ENCODE measurements at regions not wholly inside any gene's neighbourhood (a gene's known extent, or its start where the extent isn't known, plus 50 kb on each side); places are given as distances from the start of the nearest gene placed in this dataset.
"Not testable (repeated sequence)": the region's sequence is repeated elsewhere in the genome, so short reads cannot be mapped to it uniquely, and the experiment has no call there.

- no peaks in the 10 kb centered on the region for H3K36me3 Mint-ChIP-seq (ENCODE audit: low read depth)
- no peak overlapping the region for H3K27ac Mint-ChIP-seq
- H3K4me1 Mint-ChIP-seq, result no peaks in the 10 kb centered on the region
- no peak for DNase-seq
- H3K9me3 Mint-ChIP-seq, result no peaks in the 10 kb centered on the region
- intact Hi-C loops (cut with micrococcal nuclease), result no loop called here
- H3K4me3 Mint-ChIP-seq, result no peak overlapping the region
- no peaks in the 10 kb centered on the region for H3K27me3 Mint-ChIP-seq
Observed at GRCh38 chr18:67455890-67456501, 60.5 kb downstream of the DSEL start.

- intact Hi-C loops (cut with micrococcal nuclease), result no loop called here
- Mint-ChIP-seq H3K27me3 (no peaks in the 10 kb centered on the region), H3K9me3 (peaks cover under 1% of the 10 kb centered on the region), H3K36me3 (ENCODE audit: low read depth) (no peaks in the 10 kb centered on the region), H3K4me1 (no peaks in the 10 kb centered on the region), H3K4me3 (no peak overlapping the region), H3K27ac (no peak overlapping the region)
- no peak for DNase-seq
Observed at GRCh38 chr18:67453901-67454300, 62.6 kb downstream of the DSEL start.

- peaks cover 3% of the 10 kb centered on the region for H3K9me3 Mint-ChIP-seq
- no peak overlapping the region for H3K4me3 Mint-ChIP-seq
- no peak for DNase-seq
- H3K36me3 Mint-ChIP-seq (ENCODE audit: low read depth), result no peaks in the 10 kb centered on the region
- no peaks in the 10 kb centered on the region for H3K4me1 Mint-ChIP-seq
- no peaks in the 10 kb centered on the region for H3K27me3 Mint-ChIP-seq
- intact Hi-C loops (cut with micrococcal nuclease), result no loop called here
- no peak overlapping the region for H3K27ac Mint-ChIP-seq
Observed at GRCh38 chr18:67451960-67452359, 64.6 kb downstream of the DSEL start.

- H3K27me3 Mint-ChIP-seq; H3K27ac Mint-ChIP-seq; H3K4me3 Mint-ChIP-seq; H3K9me3 Mint-ChIP-seq; H3K36me3 Mint-ChIP-seq (ENCODE audit: low read depth); DNase-seq; H3K4me1 Mint-ChIP-seq; intact Hi-C loops (cut with micrococcal nuclease): not testable (repeated sequence)
Observed at GRCh38 chr18:67451101-67451500, 65.4 kb downstream of the DSEL start.

GRCh38 chr18:67433971-67434370, 82.5 kb downstream of the DSEL start:
- intact Hi-C loops (cut with micrococcal nuclease), result no loop called here
- Mint-ChIP-seq H3K4me3 (no peak overlapping the region), H3K9me3 (peaks cover 3% of the 10 kb centered on the region), H3K36me3 (ENCODE audit: low read depth) (no peaks in the 10 kb centered on the region), H3K27me3 (no peaks in the 10 kb centered on the region), H3K4me1 (no peaks in the 10 kb centered on the region), H3K27ac (no peak overlapping the region)
- DNase-seq, result no peak

GRCh38 chr18:67432806-67433205, 83.7 kb downstream of the DSEL start:
- DNase-seq, result no peak
- Mint-ChIP-seq H3K4me1 (no peaks in the 10 kb centered on the region), H3K4me3 (no peak overlapping the region), H3K27ac (no peak overlapping the region), H3K36me3 (ENCODE audit: low read depth) (no peaks in the 10 kb centered on the region), H3K9me3 (peaks cover 3% of the 10 kb centered on the region), H3K27me3 (no peaks in the 10 kb centered on the region)
- intact Hi-C loops (cut with micrococcal nuclease), result no loop called here

GRCh38 chr18:67428805-67429204, 87.7 kb downstream of the DSEL start:
- Mint-ChIP-seq H3K4me3 (no peak overlapping the region), H3K9me3 (no peaks in the 10 kb centered on the region), H3K27me3 (no peaks in the 10 kb centered on the region), H3K4me1 (no peaks in the 10 kb centered on the region), H3K36me3 (ENCODE audit: low read depth) (no peaks in the 10 kb centered on the region), H3K27ac (no peak overlapping the region)
- DNase-seq, result no peak
- intact Hi-C loops (cut with micrococcal nuclease), result no loop called here

- no peaks in the 10 kb centered on the region for H3K27me3 Mint-ChIP-seq
- no peaks in the 10 kb centered on the region for H3K36me3 Mint-ChIP-seq (ENCODE audit: low read depth)
- no peaks in the 10 kb centered on the region for H3K4me1 Mint-ChIP-seq
- intact Hi-C loops (cut with micrococcal nuclease), result no loop called here
- no peak overlapping the region for H3K27ac Mint-ChIP-seq
- no peak for DNase-seq
- H3K9me3 Mint-ChIP-seq, result no peaks in the 10 kb centered on the region
- no peak overlapping the region for H3K4me3 Mint-ChIP-seq
Observed at GRCh38 chr18:67428158-67428557, 88.4 kb downstream of the DSEL start.

- intact Hi-C loops (cut with micrococcal nuclease), result no loop called here
- no peaks in the 10 kb centered on the region for H3K9me3 Mint-ChIP-seq
- H3K27ac Mint-ChIP-seq, result no peak overlapping the region
- no peak for DNase-seq
- H3K4me3 Mint-ChIP-seq, result no peak overlapping the region
- no peaks in the 10 kb centered on the region for H3K4me1 Mint-ChIP-seq
- no peaks in the 10 kb centered on the region for H3K36me3 Mint-ChIP-seq (ENCODE audit: low read depth)
- H3K27me3 Mint-ChIP-seq, result no peaks in the 10 kb centered on the region
Observed at GRCh38 chr18:67426486-67426885, 90.0 kb downstream of the DSEL start.

- Mint-ChIP-seq H3K27me3 (no peaks in the 10 kb centered on the region), H3K4me3 (no peak overlapping the region), H3K36me3 (ENCODE audit: low read depth) (no peaks in the 10 kb centered on the region), H3K27ac (no peak overlapping the region), H3K9me3 (no peaks in the 10 kb centered on the region), H3K4me1 (no peaks in the 10 kb centered on the region)
- intact Hi-C loops (cut with micrococcal nuclease), result no loop called here
- DNase-seq, result no peak
Observed at GRCh38 chr18:67425672-67426071, 90.8 kb downstream of the DSEL start.

- Mint-ChIP-seq H3K36me3 (ENCODE audit: low read depth) (no peaks in the 10 kb centered on the region), H3K9me3 (no peaks in the 10 kb centered on the region), H3K27ac (no peak overlapping the region), H3K4me1 (peaks cover 7% of the 10 kb centered on the region), H3K4me3 (no peak overlapping the region), H3K27me3 (peaks cover 2% of the 10 kb centered on the region)
- intact Hi-C loops (cut with micrococcal nuclease), result no loop called here
- no peak for DNase-seq
Observed at GRCh38 chr18:67421651-67422050, 94.9 kb downstream of the DSEL start.

GRCh38 chr18:67417864-67418523, 98.5 kb downstream of the DSEL start:
- peaks cover 7% of the 10 kb centered on the region for H3K4me1 Mint-ChIP-seq
- no peak overlapping the region for H3K27ac Mint-ChIP-seq
- DNase-seq, result peak; percentile 78
- peaks cover 2% of the 10 kb centered on the region for H3K27me3 Mint-ChIP-seq
- intact Hi-C loops (cut with micrococcal nuclease), result loop anchor here (5.0 kb wide), 3 partner anchors 56 to 201 kb away; partner anchors contain the start of gene DSEL
- H3K4me3 Mint-ChIP-seq, result peak overlapping the region; percentile 24
- no peaks in the 10 kb centered on the region for H3K36me3 Mint-ChIP-seq (ENCODE audit: low read depth)
- H3K9me3 Mint-ChIP-seq, result no peaks in the 10 kb centered on the region

- Mint-ChIP-seq H3K36me3 (ENCODE audit: low read depth) (no peaks in the 10 kb centered on the region), H3K27ac (no peak overlapping the region), H3K27me3 (no peaks in the 10 kb centered on the region), H3K4me1 (no peaks in the 10 kb centered on the region), H3K9me3 (no peaks in the 10 kb centered on the region), H3K4me3 (no peak overlapping the region)
- no peak for DNase-seq
- intact Hi-C loops (cut with micrococcal nuclease), result no loop called here
Observed at GRCh38 chr18:67411116-67411515, 105.4 kb downstream of the DSEL start.

- DNase-seq, result no peak
- H3K36me3 Mint-ChIP-seq (ENCODE audit: low read depth), result no peaks in the 10 kb centered on the region
Observed at GRCh38 chr18:67410075-67411070, 106.1 kb downstream of the DSEL start.

More at GRCh38 chr18:67410075-67411070, 106.1 kb downstream of the DSEL start:
- Mint-ChIP-seq H3K27me3 (no peaks in the 10 kb centered on the region), H3K27ac (no peak overlapping the region), H3K4me1 (no peaks in the 10 kb centered on the region), H3K4me3 (no peak overlapping the region), H3K9me3 (no peaks in the 10 kb centered on the region)
- intact Hi-C loops (cut with micrococcal nuclease), result no loop called here

All from activated CD4-positive, alpha-beta T cell treated with anti-CD3 and anti-CD28 coated beads, Interleukin-2, amount 10 ng/mL, durations not matched to agents 24 days and 14 days (primary cell).